Trophoblast cell (in vitro differentiated cells and primary cell): ENCODE measurements at regions not wholly inside any gene's neighbourhood (a gene's known extent, or its start where the extent isn't known, plus 50 kb on each side); places are given as distances from the start of the nearest gene placed in this dataset.

Source experiments
- DNase-seq, 2 donors: peaks; one replicate each; pipeline ENCODE4 v3.0.0-alpha.2; 2016
- H2AFZ ChIP-seq: 2 replicates; pipeline ENCODE4 v1.6.1; 2013; ENCODE audit warnings: low read length, moderate library complexity, mild to moderate bottlenecking; ENCODE audit not compliant: insufficient read depth, poor library complexity
- H2AK5ac ChIP-seq: 2 replicates; pipeline ENCODE4 v1.6.1; 2013; ENCODE audit warnings: mild to moderate bottlenecking, low read length
- H2BK120ac ChIP-seq: 2 replicates; pipeline ENCODE4 v1.6.1; 2013; ENCODE audit warnings: low read length, mild to moderate bottlenecking, moderate library complexity; ENCODE audit not compliant: insufficient read depth, poor library complexity
- H2BK12ac ChIP-seq: 2 replicates; pipeline ENCODE4 v1.6.1; 2013; ENCODE audit warnings: mild to moderate bottlenecking, low read length, moderate library complexity
- H2BK5ac ChIP-seq: 2 replicates; pipeline ENCODE4 v1.6.1; 2013; ENCODE audit warnings: low read length, low read depth, moderate library complexity, mild to moderate bottlenecking; ENCODE audit not compliant: poor library complexity
- H3K14ac ChIP-seq: 2 replicates; pipeline ENCODE4 v1.6.1; 2013; ENCODE audit warnings: mild to moderate bottlenecking, low read length
- H3K18ac ChIP-seq: 2 replicates; pipeline ENCODE4 v1.6.1; 2013; ENCODE audit warnings: mild to moderate bottlenecking, low read length
- H3K23ac ChIP-seq: 2 replicates; pipeline ENCODE4 v1.6.1; 2013; ENCODE audit warnings: low read length
- H3K27ac ChIP-seq: 2 replicates; pipeline ENCODE4 v1.5.1; 2013; ENCODE audit warnings: low read depth, mild to moderate bottlenecking, inconsistent platforms, low read length, moderate library complexity
- H3K27me3 ChIP-seq: 2 replicates; pipeline ENCODE4 v1.6.1; 2013; ENCODE audit warnings: inconsistent platforms, mild to moderate bottlenecking, low read length, moderate library complexity; ENCODE audit not compliant: insufficient read depth
- H3K36me3 ChIP-seq, 2 experiments: 1 replicate in 1 of 2; 2 replicates in 1 of 2; pipeline ENCODE4 v1.6.1; 2013; ENCODE audit warnings: low read length in 2 of 2, mild to moderate bottlenecking in 2 of 2, moderate library complexity in 1 of 2; ENCODE audit not compliant: insufficient read depth in 2 of 2, control insufficient read depth in 1 of 2
- H3K4ac ChIP-seq: 2 replicates; pipeline ENCODE4 v1.6.1; 2013; ENCODE audit warnings: low read depth, mild to moderate bottlenecking, low read length, moderate library complexity
- H3K4me1 ChIP-seq, 2 experiments: 1 replicate in 1 of 2; 2 replicates in 1 of 2; pipeline ENCODE4 v1.6.1; 2013; ENCODE audit warnings: low read length in 2 of 2, mild to moderate bottlenecking in 2 of 2, moderate library complexity in 1 of 2; ENCODE audit not compliant: insufficient read depth in 2 of 2, control insufficient read depth in 1 of 2
- H3K4me2 ChIP-seq: 2 replicates; pipeline ENCODE4 v1.6.1; 2013; ENCODE audit warnings: inconsistent platforms, mild to moderate bottlenecking, low read length, moderate library complexity
- H3K4me3 ChIP-seq: 2 replicates; pipeline ENCODE4 v1.5.1; 2013; ENCODE audit warnings: mild to moderate bottlenecking, low read depth, low read length, inconsistent platforms
- H3K79me1 ChIP-seq: one replicate; pipeline ENCODE4 v1.6.1; 2013; ENCODE audit warnings: low read length
- H3K79me2 ChIP-seq: 2 replicates; pipeline ENCODE4 v1.6.1; 2013; ENCODE audit warnings: low read length, mild to moderate bottlenecking; ENCODE audit not compliant: control insufficient read depth, insufficient read depth, poor library complexity
- H3K9ac ChIP-seq: 2 replicates; pipeline ENCODE4 v1.6.1; 2013; ENCODE audit warnings: mild to moderate bottlenecking, low read length
- H3K9me3 ChIP-seq: 2 replicates; pipeline ENCODE4 v1.6.1; 2013; ENCODE audit warnings: low read depth, mild to moderate bottlenecking, control low read depth, inconsistent platforms, low read length; ENCODE audit not compliant: insufficient read depth
- H4K12ac ChIP-seq: 2 replicates; pipeline ENCODE4 v1.6.1; 2013; ENCODE audit warnings: low read depth, mild to moderate bottlenecking, low read length, moderate library complexity
- H4K8ac ChIP-seq: 2 replicates; pipeline ENCODE4 v1.6.1; 2013; ENCODE audit warnings: low read depth, mild to moderate bottlenecking, low read length, moderate library complexity
- H4K91ac ChIP-seq: one replicate; pipeline ENCODE4 v1.6.1; 2013; ENCODE audit warnings: low read depth, mild to moderate bottlenecking, low read length, moderate library complexity
- WGBS: extraction: QIAGEN DNeasy Blood & Tissue Kit; methylation state at CpG from one replicate; pipeline ENCODE4 v1.1.7; 2013; ENCODE audit warnings: missing lambda C conversion rate; ENCODE audit not compliant: insufficient read length, insufficient coverage; ENCODE audit errors: extremely low coverage; 5-methylcytosine and 5-hydroxymethylcytosine counted together

DNA sequence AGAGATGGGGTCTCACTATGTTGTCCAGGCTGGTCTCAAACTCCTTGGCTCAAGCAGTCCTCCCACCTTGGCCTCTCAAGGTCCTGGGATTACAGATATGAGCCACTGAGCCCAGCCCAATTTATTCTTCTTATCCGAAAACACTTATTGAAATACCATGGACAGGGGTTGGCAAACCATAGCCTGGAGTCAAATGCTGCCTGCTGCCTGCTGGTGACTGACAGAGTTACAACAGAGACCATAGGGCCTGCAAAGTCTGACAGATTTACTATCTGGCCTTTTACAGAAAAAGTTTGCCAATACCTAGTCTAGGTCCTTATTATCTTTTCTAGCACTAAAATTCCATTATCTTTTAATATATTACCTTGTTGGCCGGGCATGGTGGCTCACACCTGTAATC is 87.1 kb upstream of the ZNF281 start:
- DNase-seq, result no peak
- H3K4me2 ChIP-seq, result no peak overlapping the region
- H3K79me2 ChIP-seq, result no peaks in the 10 kb centered on the region
- no peak overlapping the region for H3K9ac ChIP-seq
- no peak overlapping the region for H4K8ac ChIP-seq
- no peaks in the 10 kb centered on the region for H3K36me3 ChIP-seq
- WGBS, result no CpG with 5 or more reads among the region's 2 CpGs
- no peaks in the 10 kb centered on the region for H3K4me1 ChIP-seq
- no peak overlapping the region for H3K18ac ChIP-seq
- no peak overlapping the region for H4K12ac ChIP-seq
- H2BK5ac ChIP-seq, result no peak overlapping the region
- H3K79me1 ChIP-seq, result no peaks in the 10 kb centered on the region
- H3K4me3 ChIP-seq, result no peak overlapping the region
- H3K9me3 ChIP-seq, result no peaks in the 10 kb centered on the region
- H3K4ac ChIP-seq, result no peak overlapping the region
- no peak overlapping the region for H2BK12ac ChIP-seq
- H3K14ac ChIP-seq, result no peak overlapping the region
- no peak overlapping the region for H4K91ac ChIP-seq
- H3K23ac ChIP-seq, result no peak overlapping the region
- H3K27me3 ChIP-seq, result no peaks in the 10 kb centered on the region
- H2AK5ac ChIP-seq, result no peak overlapping the region
- no peak overlapping the region for H3K27ac ChIP-seq
- no peak overlapping the region for H2AFZ ChIP-seq
- no peak overlapping the region for H2BK120ac ChIP-seq

DNA sequence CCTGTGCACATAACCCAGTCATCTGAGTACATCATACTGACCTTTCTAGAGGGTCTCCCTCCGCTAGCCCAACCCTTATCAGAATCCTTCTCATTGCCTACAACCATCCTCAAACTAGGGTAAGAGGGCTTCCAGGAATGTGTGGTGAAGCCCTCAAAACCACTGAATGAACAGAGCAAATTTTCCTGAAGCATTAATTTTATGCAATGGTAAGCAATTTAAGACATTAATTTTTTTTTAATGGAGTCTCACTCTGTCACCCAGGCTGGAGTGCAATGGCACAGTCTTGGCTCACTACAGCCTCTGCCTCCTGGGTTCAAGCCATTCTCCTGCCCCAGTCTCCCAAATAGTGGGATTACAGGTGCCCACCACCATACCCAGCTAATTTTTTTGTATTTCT is 86.1 kb upstream of the ZNF281 start:
- Histone ChIP-seq H3K4me3 (no peak overlapping the region), H3K9ac (no peak overlapping the region), H2BK12ac (no peak overlapping the region), H3K14ac (no peak overlapping the region), H4K12ac (no peak overlapping the region), H2AK5ac (no peak overlapping the region), H3K36me3 (no peaks in the 10 kb centered on the region), H3K4me2 (no peak overlapping the region), H3K4me1 (no peaks in the 10 kb centered on the region), H2BK5ac (no peak overlapping the region), H3K9me3 (no peaks in the 10 kb centered on the region), H3K27me3 (no peaks in the 10 kb centered on the region), H3K79me2 (no peaks in the 10 kb centered on the region), H2AFZ (no peak overlapping the region), H3K18ac (no peak overlapping the region), H4K8ac (no peak overlapping the region), H4K91ac (no peak overlapping the region), H3K79me1 (no peaks in the 10 kb centered on the region), H2BK120ac (no peak overlapping the region), H3K23ac (no peak overlapping the region), H3K27ac (no peak overlapping the region), H3K4ac (no peak overlapping the region)
- no CpG with 5 or more reads among the region's 1 CpG for WGBS
- DNase-seq, result no peak

DNA sequence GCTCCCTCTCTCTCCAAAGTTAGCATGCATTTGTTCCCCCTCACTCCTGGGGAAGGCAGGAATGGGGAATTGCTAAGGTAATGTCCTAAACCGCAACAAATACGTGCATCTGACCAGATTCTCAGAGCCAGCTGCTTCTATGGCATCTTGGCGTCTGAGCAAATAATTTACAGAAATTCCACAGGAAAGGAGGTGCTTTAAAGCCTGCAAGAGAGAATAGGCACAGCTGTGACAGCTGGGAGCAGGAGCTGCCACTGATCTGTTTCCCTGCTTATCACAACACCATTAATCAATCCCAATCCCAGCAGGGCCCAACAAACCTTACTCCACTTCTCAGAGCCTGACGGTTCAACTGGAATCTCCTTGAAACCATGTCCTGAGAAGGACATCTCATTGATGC is 83.5 kb upstream of the ZNF281 start:
- no peak overlapping the region for H4K91ac ChIP-seq
- WGBS, result no CpG with 5 or more reads among the region's 4 CpGs
- H4K12ac ChIP-seq, result no peak overlapping the region
- no peak overlapping the region for H3K27ac ChIP-seq
- no peak overlapping the region for H2BK120ac ChIP-seq
- no peak overlapping the region for H3K18ac ChIP-seq
- no peak overlapping the region for H2AFZ ChIP-seq
- no peak overlapping the region for H2BK5ac ChIP-seq
- H4K8ac ChIP-seq, result no peak overlapping the region
- H3K4ac ChIP-seq, result no peak overlapping the region
- no peaks in the 10 kb centered on the region for H3K4me1 ChIP-seq
- no peak overlapping the region for H3K14ac ChIP-seq
- no peak overlapping the region for H2BK12ac ChIP-seq
- peak overlapping the region; percentile 98 for H3K23ac ChIP-seq
- no peaks in the 10 kb centered on the region for H3K27me3 ChIP-seq
- no peaks in the 10 kb centered on the region for H3K79me1 ChIP-seq
- DNase-seq, result no peak
- H3K36me3 ChIP-seq, result no peaks in the 10 kb centered on the region
- H2AK5ac ChIP-seq, result no peak overlapping the region
- no peak overlapping the region for H3K4me3 ChIP-seq
- H3K4me2 ChIP-seq, result no peak overlapping the region
- H3K79me2 ChIP-seq, result no peaks in the 10 kb centered on the region
- no peaks in the 10 kb centered on the region for H3K9me3 ChIP-seq
- no peak overlapping the region for H3K9ac ChIP-seq

GRCh38 chr1:200491103-200491502 is 81.3 kb upstream of the ZNF281 start:
- no peak overlapping the region for H3K4me3 ChIP-seq
- H3K4ac ChIP-seq, result no peak overlapping the region
- H2AK5ac ChIP-seq, result no peak overlapping the region
- no peaks in the 10 kb centered on the region for H3K79me2 ChIP-seq
- no peak overlapping the region for H3K27ac ChIP-seq
- no peak overlapping the region for H4K8ac ChIP-seq
- H4K12ac ChIP-seq, result no peak overlapping the region
- H2BK12ac ChIP-seq, result no peak overlapping the region
- no CpG with 5 or more reads among the region's 2 CpGs for WGBS
- H3K4me1 ChIP-seq, result no peaks in the 10 kb centered on the region
- H2AFZ ChIP-seq, result no peak overlapping the region
- H3K79me1 ChIP-seq, result no peaks in the 10 kb centered on the region
- H3K9ac ChIP-seq, result no peak overlapping the region
- H2BK120ac ChIP-seq, result no peak overlapping the region
- no peaks in the 10 kb centered on the region for H3K36me3 ChIP-seq
- no peak overlapping the region for H4K91ac ChIP-seq
- no peak overlapping the region for H3K23ac ChIP-seq
- no peaks in the 10 kb centered on the region for H3K9me3 ChIP-seq
- no peak overlapping the region for H3K4me2 ChIP-seq
- H3K27me3 ChIP-seq, result no peaks in the 10 kb centered on the region
- H3K14ac ChIP-seq, result no peak overlapping the region
- no peak overlapping the region for H2BK5ac ChIP-seq
- DNase-seq, result no peak
- H3K18ac ChIP-seq, result no peak overlapping the region
